ENCODE measurements at regions not wholly inside any gene's neighbourhood (a gene's known extent, or its start where the extent isn't known, plus 50 kb on each side); places are given as distances from the start of the nearest gene placed in this dataset.

GRCh38 chr4:126702747-126703146 is 930.0 kb upstream of the INTU start:
- Mint-ChIP-seq H3K4me1 (ENCODE audit: low read depth, unreplicated experiment) (peaks cover 8% of the 10 kb centered on the region), H3K4me3 (ENCODE audit: unreplicated experiment) (no peak overlapping the region), H3K9me3 (ENCODE audit: unreplicated experiment) (no peaks in the 10 kb centered on the region), H3K27me3 (ENCODE audit: low read depth, unreplicated experiment) (no peaks in the 10 kb centered on the region), H3K27ac (ENCODE audit: unreplicated experiment) (peak overlapping the region; percentile 62), H3K36me3 (ENCODE audit: low read depth, unreplicated experiment) (no peaks in the 10 kb centered on the region)
- Histone ChIP-seq H3K36me3 (ENCODE audit: insufficient read depth, low read length) (no peaks in the 10 kb centered on the region), H3K9ac (ENCODE audit: low read length) (no peak overlapping the region), H3K9me3 (ENCODE audit: insufficient read depth, low read depth, low read length) (no peaks in the 10 kb centered on the region), H3K4me1 (ENCODE audit: insufficient read depth, low read length) (peaks cover 5% of the 10 kb centered on the region), H2AFZ (ENCODE audit: low read depth, low read length) (no peak overlapping the region), H4K20me1 (ENCODE audit: insufficient read depth, low read length) (no peaks in the 10 kb centered on the region), H3K27me3 (ENCODE audit: insufficient read depth, low read length) (no peaks in the 10 kb centered on the region), H3K27ac (ENCODE audit: low read depth, low read length) (no peak overlapping the region), H3K4me2 (ENCODE audit: low read length) (no peak overlapping the region), H3K4me3 (ENCODE audit: insufficient read depth, low read depth, low read length) (no peak overlapping the region), H3K79me2 (ENCODE audit: insufficient read depth, low read length) (no peaks in the 10 kb centered on the region)
- FAIRE-seq, result no peak
- TF ChIP-seq EZH2 (IDR thresholded peaks at IDR 0.05; ENCODE audit: insufficient read depth, low read length) (no peak), CTCF (IDR thresholded peaks at IDR 0.05; ENCODE audit: insufficient read depth, low read depth, low read length) (no peak)
- DNase-seq (ENCODE audit: low read depth), result no peak

GRCh38 chr4:126705266-126705665 is 927.5 kb upstream of the INTU start:
- peak; percentile 70 for DNase-seq (ENCODE audit: low read depth)
- peaks cover 8% of the 10 kb centered on the region for H3K4me1 Mint-ChIP-seq (ENCODE audit: low read depth, unreplicated experiment)

More at GRCh38 chr4:126705266-126705665, 927.5 kb upstream of the INTU start:
- H3K79me2 ChIP-seq (ENCODE audit: insufficient read depth, low read length), result no peaks in the 10 kb centered on the region
- FAIRE-seq, result peak; percentile 83
- H4K20me1 ChIP-seq (ENCODE audit: insufficient read depth, low read length), result no peaks in the 10 kb centered on the region
- no peak overlapping the region for H2AFZ ChIP-seq (ENCODE audit: low read depth, low read length)
- H3K4me1 ChIP-seq (ENCODE audit: insufficient read depth, low read length), result no peaks in the 10 kb centered on the region
- no peaks in the 10 kb centered on the region for H3K9me3 ChIP-seq (ENCODE audit: insufficient read depth, low read depth, low read length)
- Mint-ChIP-seq H3K4me3 (ENCODE audit: unreplicated experiment) (no peak overlapping the region), H3K9me3 (ENCODE audit: unreplicated experiment) (no peaks in the 10 kb centered on the region), H3K36me3 (ENCODE audit: low read depth, unreplicated experiment) (no peaks in the 10 kb centered on the region), H3K27me3 (ENCODE audit: low read depth, unreplicated experiment) (no peaks in the 10 kb centered on the region), H3K27ac (ENCODE audit: unreplicated experiment) (peak overlapping the region; percentile 76)
- no peaks in the 10 kb centered on the region for H3K36me3 ChIP-seq (ENCODE audit: insufficient read depth, low read length)
- TF ChIP-seq EZH2 (IDR thresholded peaks at IDR 0.05; ENCODE audit: insufficient read depth, low read length), result no peak
- no peak for TF ChIP-seq CTCF (IDR thresholded peaks at IDR 0.05; ENCODE audit: insufficient read depth, low read depth, low read length)
- H3K27me3 ChIP-seq (ENCODE audit: insufficient read depth, low read length), result no peaks in the 10 kb centered on the region
- no peak overlapping the region for H3K27ac ChIP-seq (ENCODE audit: low read depth, low read length)
- H3K4me2 ChIP-seq (ENCODE audit: low read length), result no peak overlapping the region
- H3K4me3 ChIP-seq (ENCODE audit: insufficient read depth, low read depth, low read length), result no peak overlapping the region
- no peak overlapping the region for H3K9ac ChIP-seq (ENCODE audit: low read length)
